ENCODE measurements at regions not wholly inside any gene's neighbourhood (a gene's known extent, or its start where the extent isn't known, plus 50 kb on each side); places are given as distances from the start of the nearest gene placed in this dataset.

GRCh38 chr14:26987744-26988363, 390.0 kb upstream of the NOVA1 start:
- TF ChIP-seq CTCF (optimal IDR thresholded peaks at IDR 0.05 in 1 of 3, IDR thresholded peaks at IDR 0.05 in 1 of 3, conservative IDR thresholded peaks at IDR 0.05 in 1 of 3; ENCODE audit: extremely low read depth in 1 of 3, insufficient read depth in 2 of 3, low read length in 3 of 3) (no peak), EZH2 (IDR thresholded peaks at IDR 0.05; ENCODE audit: low read length) (no peak)

All from keratinocyte (primary cell).